ENCODE measurements at regions not wholly inside any gene's neighbourhood (a gene's known extent, or its start where the extent isn't known, plus 50 kb on each side); places are given as distances from the start of the nearest gene placed in this dataset.
"Not testable (repeated sequence)": the region's sequence is repeated elsewhere in the genome, so short reads cannot be mapped to it uniquely, and the experiment has no call there.

GRCh38 chr10:131581547-131581946 lies 270.0 kb upstream of the TCERG1L start:
- not testable (repeated sequence) for TF ChIP-seq CTCF (IDR thresholded peaks at IDR 0.05; ENCODE audit: poor library complexity); EZH2 (IDR thresholded peaks at IDR 0.05; ENCODE audit: borderline replicate concordance)
